Tibial nerve (tissue), 4 donors: ENCODE measurements at regions not wholly inside any gene's neighbourhood (a gene's known extent, or its start where the extent isn't known, plus 50 kb on each side); places are given as distances from the start of the nearest gene placed in this dataset.
"Not testable (repeated sequence)": the region's sequence is repeated elsewhere in the genome, so short reads cannot be mapped to it uniquely, and the experiment has no call there.

Experiments used
- DNase-seq, 2 donors: peaks; one replicate each; pipeline ENCODE4 v3.0.0-alpha.2; 2019; ENCODE audit warnings: low spot score in 2 of 2
- H3K27ac ChIP-seq, 4 donors: fragments of 200-600 bp; sonication (generic) in 3 of 4; one replicate each; pipeline ENCODE4 v1.5.1; 2017 to 2019; ENCODE audit warnings: mild to moderate bottlenecking in 1 of 4
- H3K27me3 ChIP-seq, 2 donors: fragments of 200-600 bp; sonication (generic) in 1 of 2; one replicate each; pipeline versions ENCODE4 v1.5.1 to v1.6.0; 2017 to 2019
- H3K36me3 ChIP-seq, 3 donors: fragments of 200-600 bp; sonication (generic); one replicate each; pipeline ENCODE4 v1.5.1; 2018 to 2019
- H3K4me1 ChIP-seq, 4 donors: fragments of 200-600 bp; sonication (generic) in 3 of 4; one replicate each; pipeline ENCODE4 v1.5.1; 2017 to 2019
- H3K4me3 ChIP-seq, 4 donors: fragments of 200-600 bp; sonication (generic) in 3 of 4; one replicate each; pipeline ENCODE4 v1.5.1; 2017 to 2019; ENCODE audit warnings: mild to moderate bottlenecking in 1 of 4, moderate library complexity in 1 of 4
- H3K9me3 ChIP-seq, 4 donors: fragments of 200-600 bp; sonication (generic) in 3 of 4; one replicate each; pipeline ENCODE4 v1.5.1; 2017 to 2019
- CTCF ChIP-seq, 5 experiments: fragments of 200-600 bp in 3 of 5; fragments of 450-650 bp in 2 of 5; sonication (generic) in 3 of 5; IDR thresholded peaks; one replicate each; pipeline ENCODE4 v1.5.1; 2016 to 2019; ENCODE audit warnings: antibody characterized with exemption in 5 of 5, mild to moderate bottlenecking in 3 of 5, moderate library complexity in 2 of 5
- EP300 ChIP-seq, 2 donors: sonication (generic); formaldehyde crosslinking; IDR thresholded peaks; one replicate each; pipeline ENCODE4 v1.6.1; 2017; ENCODE audit warnings: antibody characterized with exemption in 2 of 2, mild to moderate bottlenecking in 1 of 2
- POLR2A ChIP-seq, 2 donors: fragments of 450-650 bp; IDR thresholded peaks; one replicate each; pipeline ENCODE4 v1.6.1; 2017; ENCODE audit warnings: antibody characterized with exemption in 2 of 2, mild to moderate bottlenecking in 2 of 2, moderate library complexity in 2 of 2
- WGBS, 2 donors: methylation state at CpG; one replicate each; pipeline ENCODE4 v1.1.5; 2018; 5-methylcytosine and 5-hydroxymethylcytosine counted together

DNA sequence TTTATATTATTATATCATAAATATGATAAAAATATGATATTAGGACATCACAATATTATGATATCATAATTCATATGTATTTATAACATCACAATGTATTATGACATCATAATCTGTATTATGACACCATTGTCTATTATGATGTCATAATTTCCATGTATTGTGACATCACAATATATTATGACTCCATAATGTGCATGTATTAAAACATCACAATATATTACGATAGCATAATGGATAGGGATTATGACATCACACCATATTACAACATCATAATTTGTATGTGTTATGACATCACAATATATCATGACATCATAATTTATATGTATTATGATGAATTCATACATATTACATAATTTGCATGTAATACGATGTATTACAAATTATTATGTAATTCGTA is 1755.9 kb downstream of the TP53TG3F start:
- H3K4me1 ChIP-seq: no peaks in the 10 kb centered on the region
- TF ChIP-seq EP300 (IDR thresholded peaks at IDR 0.05) (no peak), POLR2A (IDR thresholded peaks at IDR 0.05) (no peak), CTCF (IDR thresholded peaks at IDR 0.05) (no peak)
- DNase-seq: no peak
- no peak overlapping the region for H3K4me3 ChIP-seq
- no peaks in the 10 kb centered on the region for H3K36me3 ChIP-seq
- H3K27me3 ChIP-seq: no peaks in the 10 kb centered on the region
- no peak overlapping the region for H3K27ac ChIP-seq
- peaks cover 0 to 7% (median 0%) of the 10 kb centered on the region in 4 donors for H3K9me3 ChIP-seq
- 90 to 93% methylated on average over 3 of the region's 3 CpGs for WGBS, 2 donors

DNA sequence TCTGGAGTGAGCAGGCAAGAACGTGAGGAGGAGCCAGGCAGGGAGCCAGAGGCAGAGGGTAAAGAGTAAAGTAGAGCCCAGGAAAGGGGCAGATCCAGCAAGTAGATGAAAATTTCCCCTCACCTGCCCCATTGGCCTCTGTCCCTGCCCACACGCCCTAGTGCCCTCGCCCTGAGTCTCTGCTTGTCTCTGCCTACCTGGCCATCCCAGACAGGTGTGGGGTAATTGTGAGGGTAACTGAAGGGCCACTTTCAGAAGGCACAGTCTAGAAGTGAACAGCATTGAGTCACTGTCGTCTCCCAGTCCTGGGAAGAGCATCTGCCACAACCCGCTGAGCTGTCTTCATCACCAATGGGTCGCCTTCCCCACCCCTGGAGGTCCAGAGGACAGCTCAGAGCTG is 1756.8 kb downstream of the TP53TG3F start:
- not testable (repeated sequence) for H3K27ac ChIP-seq, H3K4me3 ChIP-seq, H3K27me3 ChIP-seq, H3K4me1 ChIP-seq, DNase-seq, H3K36me3 ChIP-seq, H3K9me3 ChIP-seq
- 66 to 68% methylated on average over 3 to 6 of the region's 6 CpGs for WGBS, 2 donors

GRCh38 chr16:35221482-35222185 is 1762.2 kb downstream of the TP53TG3F start:
- TF ChIP-seq CTCF (IDR thresholded peaks at IDR 0.05) (no peak), POLR2A (IDR thresholded peaks at IDR 0.05) (no peak), EP300 (IDR thresholded peaks at IDR 0.05) (no peak)
- 79 to 86% methylated on average over 15 to 31 of the region's 32 CpGs for WGBS, 2 donors
- DNase-seq: no peak
- Histone ChIP-seq H3K4me1 (no peaks in the 10 kb centered on the region), H3K9me3 (peaks cover 0 to 18% (median 2%) of the 10 kb centered on the region in 4 donors), H3K36me3 (no peaks in the 10 kb centered on the region), H3K4me3 (no peak overlapping the region), H3K27ac (no peak overlapping the region), H3K27me3 (no peaks in the 10 kb centered on the region)

DNA sequence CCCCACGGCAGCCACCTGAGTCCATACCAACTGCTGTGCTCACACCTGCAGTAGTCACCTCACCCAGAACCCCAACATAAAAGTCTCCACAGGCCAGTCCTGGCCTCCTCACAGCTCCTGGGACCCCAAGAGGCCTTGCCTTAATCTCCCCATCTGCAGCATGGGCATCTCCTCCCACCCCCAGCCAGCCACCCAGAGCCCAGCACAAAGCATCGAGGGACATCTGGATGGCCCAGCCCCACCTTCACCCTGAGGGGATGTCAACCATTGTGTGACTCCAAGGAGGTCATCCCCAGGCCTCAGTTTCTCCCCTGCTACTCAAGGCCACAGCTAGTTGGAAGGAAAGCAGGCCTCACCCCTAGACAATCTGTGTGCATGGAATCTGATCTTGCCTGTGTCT is 1775.3 kb downstream of the TP53TG3F start:
- Histone ChIP-seq H3K4me1 (no peaks in the 10 kb centered on the region), H3K9me3 (peaks cover 0 to 40% (median 0%) of the 10 kb centered on the region in 4 donors), H3K27me3 (no peaks in the 10 kb centered on the region), H3K36me3 (no peaks in the 10 kb centered on the region), H3K4me3 (no peak overlapping the region), H3K27ac (no peak overlapping the region)
- no peak for DNase-seq
- WGBS, 2 donors: 68 to 77% methylated on average over 1 to 2 of the region's 2 CpGs
- no peak for TF ChIP-seq EP300 (IDR thresholded peaks at IDR 0.05)

- 62 to 89% methylated on average over 3 of the region's 3 CpGs for WGBS, 2 donors
- Histone ChIP-seq H3K4me1 (no peaks in the 10 kb centered on the region), H3K27ac (no peak overlapping the region), H3K27me3 (no peaks in the 10 kb centered on the region), H3K4me3 (no peak overlapping the region), H3K36me3 (no peaks in the 10 kb centered on the region), H3K9me3 (peaks cover 0 to 11% (median 0%) of the 10 kb centered on the region in 4 donors)
- DNase-seq: no peak
- TF ChIP-seq CTCF (IDR thresholded peaks at IDR 0.05): no peak
- no peak for TF ChIP-seq EP300 (IDR thresholded peaks at IDR 0.05)
- TF ChIP-seq POLR2A (IDR thresholded peaks at IDR 0.05): no peak
Measured at GRCh38 chr16:35239561-35239960, 1780.1 kb downstream of the TP53TG3F start.

DNA sequence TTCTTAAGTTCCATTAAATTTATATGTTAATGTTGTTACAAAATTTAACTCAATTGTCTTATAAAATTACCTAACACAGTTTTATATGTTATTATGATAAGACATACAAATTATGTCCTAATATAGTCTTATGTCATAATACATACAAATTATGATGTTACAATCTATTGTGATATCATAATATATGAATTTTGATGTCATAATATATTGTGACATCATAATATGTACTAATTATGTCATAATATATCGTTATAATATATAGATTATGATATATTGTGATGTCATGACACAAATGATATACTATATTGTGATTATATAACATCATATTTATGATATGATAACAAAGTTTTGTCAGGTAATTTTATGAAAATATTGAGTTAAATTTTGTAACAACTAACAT is 1789.6 kb downstream of the TP53TG3F start:
- WGBS, 2 donors: 9 to 17% methylated on average over 1 of the region's 1 CpG
- Histone ChIP-seq H3K27ac (no peak overlapping the region), H3K4me1 (no peaks in the 10 kb centered on the region), H3K27me3 (no peaks in the 10 kb centered on the region), H3K4me3 (no peak overlapping the region), H3K9me3 (peaks cover 0 to 20% (median 0%) of the 10 kb centered on the region in 4 donors), H3K36me3 (no peaks in the 10 kb centered on the region)
- TF ChIP-seq CTCF (IDR thresholded peaks at IDR 0.05) (no peak), EP300 (IDR thresholded peaks at IDR 0.05) (no peak), POLR2A (IDR thresholded peaks at IDR 0.05) (no peak)
- DNase-seq: no peak
